ENCODE measurements at regions not wholly inside any gene's neighbourhood (a gene's known extent, or its start where the extent isn't known, plus 50 kb on each side); places are given as distances from the start of the nearest gene placed in this dataset.

GRCh38 chr5:133780619-133781280 is 168.4 kb upstream of the FSTL4 start:
- FAIRE-seq, result no peak
- TF ChIP-seq POU2F2 (IDR thresholded peaks at IDR 0.05; ENCODE audit: low read depth, low read length) (no peak), POLR2AphosphoS5 (IDR thresholded peaks at IDR 0.05; ENCODE audit: low read depth, low read length) (no peak), POLR2A (IDR thresholded peaks at IDR 0.05; ENCODE audit: low read depth, low read length) (no peak), PAX5 (IDR thresholded peaks at IDR 0.05; ENCODE audit: insufficient read depth, low read length, severe bottlenecking) (no peak), TAF1 (IDR thresholded peaks at IDR 0.05; ENCODE audit: low read depth, low read length) (no peak), SPI1 (IDR thresholded peaks at IDR 0.05; ENCODE audit: low read depth, low read length) (no peak)
- DNase-seq (ENCODE audit: insufficient read length, low spot score), result no peak

- FAIRE-seq, result no peak
- no peak for DNase-seq (ENCODE audit: insufficient read length, low spot score)
- TF ChIP-seq POLR2AphosphoS5 (IDR thresholded peaks at IDR 0.05; ENCODE audit: low read depth, low read length), result no peak
- no peak for TF ChIP-seq POLR2A (IDR thresholded peaks at IDR 0.05; ENCODE audit: low read depth, low read length)
- TF ChIP-seq PAX5 (IDR thresholded peaks at IDR 0.05; ENCODE audit: insufficient read depth, low read length, severe bottlenecking), result no peak
- no peak for TF ChIP-seq SPI1 (IDR thresholded peaks at IDR 0.05; ENCODE audit: low read depth, low read length)
- no peak for TF ChIP-seq TAF1 (IDR thresholded peaks at IDR 0.05; ENCODE audit: low read depth, low read length)
- no peak for TF ChIP-seq POU2F2 (IDR thresholded peaks at IDR 0.05; ENCODE audit: low read depth, low read length)
These were observed 167.6 kb upstream of the FSTL4 start for GRCh38 chr5:133779828-133780475.

GRCh38 chr5:133778636-133779035 is 166.3 kb upstream of the FSTL4 start:
- FAIRE-seq (no peak), DNase-seq (ENCODE audit: insufficient read length, low spot score) (no peak)
- TF ChIP-seq POLR2A (IDR thresholded peaks at IDR 0.05; ENCODE audit: low read depth, low read length) (no peak), TAF1 (IDR thresholded peaks at IDR 0.05; ENCODE audit: low read depth, low read length) (no peak), SPI1 (IDR thresholded peaks at IDR 0.05; ENCODE audit: low read depth, low read length) (no peak), PAX5 (IDR thresholded peaks at IDR 0.05; ENCODE audit: insufficient read depth, low read length, severe bottlenecking) (no peak), POLR2AphosphoS5 (IDR thresholded peaks at IDR 0.05; ENCODE audit: low read depth, low read length) (no peak), POU2F2 (IDR thresholded peaks at IDR 0.05; ENCODE audit: low read depth, low read length) (no peak)

- no peak for FAIRE-seq
- TF ChIP-seq PAX5 (IDR thresholded peaks at IDR 0.05; ENCODE audit: insufficient read depth, low read length, severe bottlenecking) (no peak), SPI1 (IDR thresholded peaks at IDR 0.05; ENCODE audit: low read depth, low read length) (no peak), POLR2A (IDR thresholded peaks at IDR 0.05; ENCODE audit: low read depth, low read length) (no peak), TAF1 (IDR thresholded peaks at IDR 0.05; ENCODE audit: low read depth, low read length) (no peak), POLR2AphosphoS5 (IDR thresholded peaks at IDR 0.05; ENCODE audit: low read depth, low read length) (no peak), POU2F2 (IDR thresholded peaks at IDR 0.05; ENCODE audit: low read depth, low read length) (no peak)
- no peak for DNase-seq (ENCODE audit: insufficient read length, low spot score)
These were observed 165.6 kb upstream of the FSTL4 start for GRCh38 chr5:133777951-133778350.

- DNase-seq (ENCODE audit: insufficient read length, low spot score), result no peak
- FAIRE-seq, result no peak
- TF ChIP-seq POLR2A (IDR thresholded peaks at IDR 0.05; ENCODE audit: low read depth, low read length) (no peak), TAF1 (IDR thresholded peaks at IDR 0.05; ENCODE audit: low read depth, low read length) (no peak), PAX5 (IDR thresholded peaks at IDR 0.05; ENCODE audit: insufficient read depth, low read length, severe bottlenecking) (no peak), POU2F2 (IDR thresholded peaks at IDR 0.05; ENCODE audit: low read depth, low read length) (no peak), POLR2AphosphoS5 (IDR thresholded peaks at IDR 0.05; ENCODE audit: low read depth, low read length) (no peak), SPI1 (IDR thresholded peaks at IDR 0.05; ENCODE audit: low read depth, low read length) (no peak)
These were observed 163.4 kb upstream of the FSTL4 start for GRCh38 chr5:133775584-133776304.

GRCh38 chr5:133773247-133774202 is 161.2 kb upstream of the FSTL4 start:
- no peak for DNase-seq (ENCODE audit: insufficient read length, low spot score)
- no peak for TF ChIP-seq POU2F2 (IDR thresholded peaks at IDR 0.05; ENCODE audit: low read depth, low read length)
- TF ChIP-seq POLR2A (IDR thresholded peaks at IDR 0.05; ENCODE audit: low read depth, low read length), result no peak
- TF ChIP-seq POLR2AphosphoS5 (IDR thresholded peaks at IDR 0.05; ENCODE audit: low read depth, low read length), result no peak
- TF ChIP-seq PAX5 (IDR thresholded peaks at IDR 0.05; ENCODE audit: insufficient read depth, low read length, severe bottlenecking), result no peak
- no peak for TF ChIP-seq TAF1 (IDR thresholded peaks at IDR 0.05; ENCODE audit: low read depth, low read length)
- no peak for FAIRE-seq

GRCh38 chr5:133769842-133770241 is 157.5 kb upstream of the FSTL4 start:
- no peak for TF ChIP-seq TAF1 (IDR thresholded peaks at IDR 0.05; ENCODE audit: low read depth, low read length)
- no peak for TF ChIP-seq PAX5 (IDR thresholded peaks at IDR 0.05; ENCODE audit: insufficient read depth, low read length, severe bottlenecking)
- TF ChIP-seq POLR2A (IDR thresholded peaks at IDR 0.05; ENCODE audit: low read depth, low read length), result no peak
- TF ChIP-seq POU2F2 (IDR thresholded peaks at IDR 0.05; ENCODE audit: low read depth, low read length), result no peak
- no peak for TF ChIP-seq SPI1 (IDR thresholded peaks at IDR 0.05; ENCODE audit: low read depth, low read length)
- no peak for TF ChIP-seq POLR2AphosphoS5 (IDR thresholded peaks at IDR 0.05; ENCODE audit: low read depth, low read length)
- no peak for FAIRE-seq
- DNase-seq (ENCODE audit: insufficient read length, low spot score), result no peak

- FAIRE-seq, result no peak
- TF ChIP-seq PAX5 (IDR thresholded peaks at IDR 0.05; ENCODE audit: insufficient read depth, low read length, severe bottlenecking), result no peak
- no peak for TF ChIP-seq POU2F2 (IDR thresholded peaks at IDR 0.05; ENCODE audit: low read depth, low read length)
- TF ChIP-seq POLR2AphosphoS5 (IDR thresholded peaks at IDR 0.05; ENCODE audit: low read depth, low read length), result no peak
- no peak for TF ChIP-seq SPI1 (IDR thresholded peaks at IDR 0.05; ENCODE audit: low read depth, low read length)
- no peak for TF ChIP-seq TAF1 (IDR thresholded peaks at IDR 0.05; ENCODE audit: low read depth, low read length)
- TF ChIP-seq POLR2A (IDR thresholded peaks at IDR 0.05; ENCODE audit: low read depth, low read length), result no peak
- no peak for DNase-seq (ENCODE audit: insufficient read length, low spot score)
These were observed 151.4 kb upstream of the FSTL4 start for GRCh38 chr5:133763744-133764143.
